Fibroblast of mammary gland (primary cell): ENCODE measurements at regions not wholly inside any gene's neighbourhood (a gene's known extent, or its start where the extent isn't known, plus 50 kb on each side); places are given as distances from the start of the nearest gene placed in this dataset.

ENCODE experiments used
- DNase-seq: peaks from one replicate; pipeline ENCODE4 v3.0.0-alpha.2; 2010; ENCODE audit warnings: low read depth
- H3K4me3 ChIP-seq: 2 replicates; pipeline ENCODE4 v1.5.1; 2011; ENCODE audit warnings: low read depth, mild to moderate bottlenecking, low read length, moderate library complexity; ENCODE audit not compliant: control insufficient read depth
- CTCF ChIP-seq: conservative IDR thresholded peaks from 2 replicates; pipeline ENCODE4 v1.5.1; 2011; ENCODE audit warnings: low read depth, low read length, inconsistent platforms; ENCODE audit not compliant: control insufficient read depth, insufficient read depth

- TF ChIP-seq CTCF: no peak
- no peak for DNase-seq
Measured at GRCh38 chr3:190716211-190716610, 146.3 kb downstream of the GMNC start.

GRCh38 chr3:190710723-190711122, 151.8 kb downstream of the GMNC start:
- no peak overlapping the region for H3K4me3 ChIP-seq
- TF ChIP-seq CTCF: no peak
- no peak for DNase-seq

More at GRCh38 chr3:190716211-190716610, 146.3 kb downstream of the GMNC start:
- no peak overlapping the region for H3K4me3 ChIP-seq

- TF ChIP-seq CTCF: no peak
- DNase-seq: peak; percentile 59
- no peak overlapping the region for H3K4me3 ChIP-seq
Measured at GRCh38 chr3:190709351-190709773, 153.1 kb downstream of the GMNC start.
